GM21447 (cell line): ENCODE measurements at regions not wholly inside any gene's neighbourhood (a gene's known extent, or its start where the extent isn't known, plus 50 kb on each side); places are given as distances from the start of the nearest gene placed in this dataset.
"Not testable (repeated sequence)": the region's sequence is repeated elsewhere in the genome, so short reads cannot be mapped to it uniquely, and the experiment has no call there.

Experiments
- ATAC-seq: cut with Tn5 transposase; IDR thresholded peaks from one replicate; pipeline ENCODE4 v1.9.1; 2021; ENCODE audit not compliant: unreplicated experiment

DNA sequence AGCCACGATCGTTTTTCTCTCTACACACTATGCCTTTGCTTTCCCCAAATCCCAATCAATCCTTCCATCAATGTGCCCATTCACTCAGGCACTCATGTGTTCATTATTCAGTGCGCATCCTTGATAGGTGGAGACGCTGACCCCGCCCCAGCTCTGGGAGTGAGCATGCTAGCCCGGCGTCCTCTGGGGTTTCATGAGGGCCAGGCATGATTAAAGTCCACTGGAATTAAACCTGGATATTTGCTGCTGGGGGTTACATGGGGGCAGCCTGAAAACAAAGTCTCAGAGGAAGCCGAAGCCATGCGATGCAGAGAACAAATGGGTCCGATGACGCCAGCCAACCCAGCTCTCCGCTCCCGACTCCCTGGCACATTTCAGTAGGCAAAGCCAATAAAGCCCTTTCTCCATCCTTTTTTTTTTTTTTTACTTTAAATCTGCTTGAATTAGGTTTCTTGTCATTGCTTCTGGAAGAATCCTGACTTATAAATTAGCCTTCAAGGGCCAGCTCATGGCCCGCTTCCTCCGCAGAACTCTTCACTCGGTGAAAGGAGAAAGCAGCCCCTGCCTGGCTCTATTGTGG, 316.4 kb upstream of the ID2 start:
- no peak for ATAC-seq

DNA sequence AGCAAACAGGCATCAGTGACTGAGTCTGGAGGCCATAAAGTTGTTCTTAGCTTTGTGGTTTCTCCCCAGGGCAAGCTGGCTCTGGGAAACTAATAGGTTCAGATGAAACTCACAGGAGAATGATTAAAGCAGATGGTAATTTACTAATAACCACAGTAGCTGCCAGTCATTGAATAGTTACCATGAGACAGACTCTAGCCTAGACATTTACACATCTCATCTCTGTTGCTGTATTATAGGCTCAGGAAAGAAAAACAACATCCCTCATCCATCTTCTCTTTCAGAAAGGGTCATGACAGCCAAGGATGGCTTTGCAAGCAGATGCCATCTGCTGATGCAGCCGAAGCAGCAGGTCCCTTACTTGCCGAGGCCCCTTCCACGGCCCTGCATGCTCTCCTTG, 314.0 kb upstream of the ID2 start:
- no peak for ATAC-seq

DNA sequence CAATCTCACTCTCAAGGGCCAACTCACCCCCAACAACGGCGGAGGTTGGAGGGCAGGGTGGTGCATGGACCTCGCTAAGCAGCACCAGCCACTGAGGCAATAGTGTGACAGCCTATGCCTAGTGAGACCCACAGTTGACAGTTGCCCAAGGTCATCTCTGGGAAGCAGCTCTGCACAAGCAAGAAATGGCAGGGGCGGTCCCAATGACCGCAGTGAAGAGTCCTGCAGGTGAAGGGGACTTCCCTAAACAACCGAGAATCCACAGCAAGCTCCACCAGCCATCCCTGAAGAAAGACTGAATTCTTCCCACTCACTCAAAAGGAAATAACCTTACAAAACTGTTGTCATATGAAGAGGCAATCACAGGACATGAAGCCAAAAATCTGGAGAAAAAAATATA, 313.4 kb upstream of the ID2 start:
- ATAC-seq: peak; percentile 84

DNA sequence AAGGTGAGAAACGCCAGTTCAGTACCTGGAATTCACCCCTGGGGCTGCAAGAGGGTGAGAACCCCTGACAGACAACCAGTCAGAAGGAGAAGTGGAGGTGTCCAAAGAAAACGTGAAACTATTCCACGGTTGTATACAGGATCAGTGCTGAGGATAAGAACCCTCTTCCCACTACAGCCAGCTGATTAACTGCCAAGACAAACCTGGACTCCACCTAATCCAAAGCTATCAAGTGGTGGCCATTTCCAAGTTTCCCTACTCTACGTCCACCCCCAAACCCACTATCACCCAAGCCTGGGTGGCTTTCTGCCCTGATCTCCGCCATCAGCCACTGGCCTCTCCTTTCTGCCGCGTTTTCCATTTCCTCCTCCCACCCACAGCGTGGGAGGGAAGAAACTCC, 312.3 kb upstream of the ID2 start:
- ATAC-seq: no peak

DNA sequence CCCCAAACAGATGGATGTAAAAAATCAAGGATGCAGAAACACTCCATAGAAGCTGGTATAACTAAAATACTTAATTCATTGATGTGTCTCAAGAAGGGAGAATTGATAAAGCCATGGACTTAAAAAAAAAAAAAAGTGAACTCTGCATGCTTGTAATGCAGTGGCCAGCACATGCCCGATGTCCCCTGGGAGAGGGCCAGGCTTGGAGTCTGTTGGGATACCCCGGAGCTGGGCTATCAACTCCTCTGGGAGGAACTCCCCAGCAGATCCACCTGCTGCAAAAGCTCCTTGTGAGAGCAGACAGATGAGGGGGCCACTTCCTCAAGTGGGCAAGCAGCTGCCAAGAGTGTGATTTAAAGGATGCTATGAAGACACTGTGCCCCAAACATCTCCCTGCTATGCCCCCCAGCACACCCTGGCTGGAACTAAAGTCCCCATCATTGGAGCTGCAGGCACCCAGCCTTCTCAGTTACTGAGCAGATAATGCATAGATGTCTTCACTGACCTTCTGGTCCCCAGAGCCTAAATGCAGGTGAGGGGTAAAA, 311.5 kb upstream of the ID2 start:
- ATAC-seq: no peak

DNA sequence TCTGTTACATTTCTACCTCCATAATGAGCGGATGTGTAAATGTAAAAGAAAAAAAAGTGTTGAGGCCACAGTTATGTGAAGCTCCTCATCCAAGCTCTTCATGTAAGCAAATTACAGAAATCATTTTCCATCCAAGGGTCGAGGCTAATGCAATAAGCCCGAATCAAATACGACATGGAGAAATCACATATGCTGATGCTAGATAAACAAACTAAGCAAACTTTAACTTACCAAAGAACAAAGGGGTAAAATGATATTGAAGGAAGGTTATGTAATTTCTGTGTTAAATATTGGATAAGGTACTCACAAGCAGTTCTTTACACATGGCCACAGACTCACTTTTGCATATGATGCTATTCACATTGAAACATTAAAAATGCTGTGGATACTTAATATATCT, 310.2 kb upstream of the ID2 start:
- no peak for ATAC-seq

DNA sequence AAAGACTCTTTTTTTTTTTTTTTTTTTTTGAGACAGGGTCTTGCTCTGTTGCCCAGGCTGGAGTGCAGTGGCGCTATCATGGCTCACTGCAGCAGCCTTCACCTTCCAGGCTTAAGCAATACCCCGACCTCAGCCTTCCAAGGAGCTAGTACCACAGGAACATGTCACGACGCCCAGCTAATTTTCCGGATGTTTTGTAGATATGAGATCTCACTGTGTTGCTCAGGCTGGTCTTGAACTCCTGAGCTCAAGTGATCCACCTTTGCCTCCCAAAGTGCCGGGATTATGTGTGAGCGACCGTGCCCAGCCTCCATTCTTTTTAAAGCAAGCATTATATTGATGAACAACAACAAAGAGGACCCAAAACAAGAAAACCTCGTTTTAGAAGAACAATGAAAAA, 307.1 kb upstream of the ID2 start:
- no peak for ATAC-seq

DNA sequence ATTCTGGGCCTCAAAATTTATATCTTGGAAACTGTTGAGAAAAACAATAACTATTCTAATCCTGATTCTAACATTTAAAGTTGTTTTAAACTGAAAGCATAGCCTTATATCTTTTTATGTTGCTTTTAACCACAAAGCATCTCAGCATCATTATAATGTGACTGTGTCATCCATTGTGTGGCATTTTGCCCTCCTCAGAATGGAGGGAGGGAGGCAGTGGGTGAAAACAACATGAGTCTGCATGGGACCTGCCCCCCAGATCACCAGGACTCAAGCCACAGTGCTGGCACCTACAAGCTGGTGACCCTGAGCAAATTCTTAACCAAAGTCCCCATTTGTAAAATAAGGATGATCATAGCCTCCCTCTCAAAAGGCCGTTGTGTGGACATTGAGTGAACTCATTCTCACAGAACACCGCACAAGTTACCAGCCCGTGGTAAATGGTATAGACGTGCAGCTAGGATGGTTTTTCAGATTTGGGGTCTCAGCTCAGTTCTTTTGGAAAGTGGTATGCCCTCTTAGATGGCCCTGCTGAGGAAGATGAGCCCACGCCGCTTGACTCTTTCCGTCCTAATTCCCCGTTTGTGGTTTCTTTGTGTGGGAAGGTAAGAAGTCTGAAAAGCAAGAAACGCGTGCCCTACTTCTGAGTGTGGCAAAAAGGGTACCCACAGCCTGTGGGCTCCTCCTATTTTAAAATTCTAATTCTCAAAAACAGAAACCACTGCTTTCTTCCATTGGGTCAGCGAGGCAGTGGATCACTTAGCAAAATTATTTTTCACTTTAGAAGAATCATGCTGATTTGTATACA, 305.0 kb upstream of the ID2 start:
- no peak for ATAC-seq

DNA sequence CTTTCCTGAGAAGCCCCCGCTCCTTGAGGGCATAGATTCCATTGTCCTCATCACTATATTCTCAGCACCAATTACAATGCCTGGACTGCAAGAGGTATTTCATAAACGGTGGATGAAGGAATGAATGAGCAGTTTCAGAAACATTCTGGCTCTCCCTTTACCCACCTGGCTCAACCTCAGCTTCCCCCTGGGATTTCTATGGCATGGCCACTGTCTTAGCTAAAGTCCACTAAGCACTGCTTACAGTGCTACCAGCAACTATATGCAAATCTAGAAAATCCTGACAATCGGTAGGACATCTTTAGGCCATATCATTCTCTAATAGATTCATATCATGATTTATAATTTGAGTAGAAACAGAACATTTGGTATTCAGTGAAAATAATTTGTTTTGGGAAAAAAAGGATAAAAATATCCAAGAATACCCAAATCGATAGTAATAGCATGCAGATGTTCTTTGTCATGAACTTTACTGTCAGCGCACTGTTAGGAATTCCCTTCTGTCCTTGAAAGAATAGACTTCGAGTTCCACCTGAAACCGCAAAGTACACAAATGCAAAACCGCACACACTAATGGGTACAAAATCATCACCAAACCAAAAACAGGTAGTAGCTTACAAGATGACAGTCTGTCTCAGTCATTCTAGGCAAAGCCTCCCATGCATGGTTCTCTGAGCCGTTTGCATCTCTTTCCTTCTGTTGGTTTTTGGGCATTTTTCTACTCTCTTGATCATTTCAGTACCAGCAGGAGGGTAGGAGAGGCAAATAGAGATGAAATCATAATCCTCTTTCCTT, 303.6 kb upstream of the ID2 start:
- peak; percentile 74 for ATAC-seq

DNA sequence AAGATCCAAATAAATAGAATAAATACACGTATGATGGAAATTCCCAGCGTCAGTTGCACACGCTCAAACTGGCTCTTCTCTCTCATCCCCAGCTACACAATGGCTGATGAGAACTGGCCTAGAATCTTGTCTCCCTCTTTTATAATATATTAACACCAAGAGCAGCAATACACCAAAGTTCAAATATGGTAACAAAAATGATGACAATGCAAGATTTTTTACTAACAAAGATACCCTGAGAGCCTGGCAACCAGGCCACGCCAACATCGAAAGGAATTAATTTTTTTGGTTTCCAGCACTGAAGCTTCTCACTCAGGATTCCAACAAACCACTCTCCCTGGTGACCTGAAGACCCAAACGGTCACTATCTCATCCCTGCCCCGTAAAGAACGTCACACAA, 302.7 kb upstream of the ID2 start:
- no peak for ATAC-seq

DNA sequence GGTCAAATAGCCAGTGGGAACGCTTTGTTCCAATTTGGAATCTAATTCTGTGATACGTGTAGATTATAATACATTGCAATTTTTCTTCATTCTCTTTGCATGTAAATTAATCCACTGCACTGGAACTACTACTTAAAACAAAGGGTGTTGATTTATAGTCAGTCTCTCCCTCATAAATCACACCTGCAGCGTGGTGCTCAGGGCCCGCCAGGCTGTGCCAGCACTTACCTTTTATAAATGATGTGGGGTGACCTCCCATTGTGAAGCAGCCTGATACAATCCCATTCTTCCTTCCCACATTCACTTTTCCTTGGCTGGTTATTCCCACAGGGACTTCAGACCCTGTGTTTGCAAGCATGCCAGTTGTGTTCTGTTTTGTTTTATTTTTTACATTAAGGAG, 302.3 kb upstream of the ID2 start:
- ATAC-seq: no peak

DNA sequence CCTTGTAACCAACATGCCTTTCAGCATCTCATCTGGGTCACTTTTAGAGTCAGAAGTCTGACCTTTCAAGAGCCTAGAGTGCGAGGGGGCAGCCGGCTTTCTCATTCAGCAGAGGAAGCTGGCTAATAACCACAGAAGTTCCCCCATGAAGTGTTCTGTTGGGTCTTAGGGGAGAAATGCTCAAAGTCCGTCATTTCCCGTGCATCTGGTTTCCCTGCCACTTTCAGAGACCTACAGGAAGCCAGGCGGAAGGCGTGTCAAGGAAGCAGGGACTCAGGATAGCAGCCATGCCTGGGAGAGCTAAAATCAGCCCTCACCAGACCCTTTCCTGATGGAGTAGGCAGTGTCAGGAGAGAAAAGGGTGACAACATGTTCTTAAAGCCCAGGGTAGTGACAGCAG, 301.8 kb upstream of the ID2 start:
- ATAC-seq: no peak

DNA sequence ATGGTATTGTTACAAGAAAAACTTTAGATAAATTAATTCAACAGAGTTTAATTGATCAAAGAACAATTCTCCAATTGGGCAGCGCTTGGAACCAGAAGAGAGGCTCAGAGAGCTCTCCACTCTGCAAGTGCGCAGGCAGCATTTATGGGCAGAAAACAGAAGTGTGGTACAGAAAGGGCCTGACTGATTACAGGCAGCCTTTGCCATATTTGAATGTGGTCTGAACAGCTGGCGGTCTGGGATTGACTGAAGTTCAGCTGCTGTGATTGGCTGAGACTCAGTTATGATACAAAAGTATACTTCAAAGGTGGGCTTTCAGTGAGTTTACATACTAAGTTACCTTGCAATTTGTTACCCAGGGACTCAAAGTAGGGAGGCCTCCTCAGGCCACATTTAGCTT, 301.3 kb upstream of the ID2 start:
- ATAC-seq: peak; percentile 57

DNA sequence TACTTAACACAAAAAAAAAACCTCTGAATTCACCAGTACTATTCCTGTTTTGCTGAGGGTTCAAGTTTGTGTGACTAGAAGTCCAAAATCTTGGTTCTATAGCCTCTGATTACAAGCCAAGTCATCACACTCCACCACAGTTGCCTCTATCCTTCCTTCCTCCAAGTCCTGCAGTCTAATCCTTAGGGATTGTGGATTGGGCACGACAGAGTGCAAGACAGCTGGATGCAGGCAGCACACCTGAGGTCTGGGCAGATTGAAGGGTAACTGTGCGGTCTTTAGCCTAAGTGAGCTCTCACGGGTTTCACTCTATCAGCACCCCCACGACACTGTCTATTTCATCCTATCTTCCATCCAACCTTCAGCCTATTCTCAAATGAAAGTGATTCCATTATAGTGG, 299.4 kb upstream of the ID2 start:
- no peak for ATAC-seq

DNA sequence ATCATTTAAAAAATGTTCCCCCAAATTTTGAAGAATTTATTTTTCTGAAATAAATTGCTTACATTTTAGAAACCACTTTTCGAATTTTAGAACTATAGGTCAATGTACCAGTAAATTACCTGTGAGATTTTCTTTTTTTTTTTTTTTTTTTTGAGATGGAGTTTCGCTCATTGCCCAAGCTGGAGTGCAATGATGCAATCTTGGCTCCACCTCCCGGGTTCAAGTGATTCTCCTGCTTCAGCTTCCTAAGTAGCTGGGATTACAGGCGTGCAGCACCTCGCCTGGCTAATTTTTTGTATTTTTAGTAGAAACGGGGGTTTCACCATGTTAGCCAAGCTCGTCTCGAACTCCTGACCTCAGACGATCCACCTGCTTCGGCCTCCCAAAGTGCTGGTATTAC, 295.1 kb upstream of the ID2 start:
- ATAC-seq: not testable (repeated sequence)

DNA sequence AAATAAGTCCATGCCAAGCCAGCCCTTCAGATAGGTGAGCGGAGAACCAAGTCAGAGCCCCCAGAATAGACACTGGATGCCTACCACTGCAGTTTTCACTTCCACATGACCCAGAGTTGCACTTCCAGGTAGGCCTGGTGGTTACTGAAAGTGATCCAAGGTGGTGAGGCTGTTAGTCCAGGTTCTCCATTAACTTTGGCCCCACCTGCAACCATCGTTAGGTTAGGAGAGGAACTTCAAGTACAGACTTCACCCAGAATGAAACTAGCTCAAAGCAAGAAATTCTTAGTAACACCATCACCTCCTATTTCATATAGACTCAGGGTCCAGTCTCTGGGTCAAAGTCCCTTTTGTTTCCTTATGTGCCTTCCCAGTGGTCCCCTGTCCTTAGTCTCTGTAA, 293.1 kb upstream of the ID2 start:
- peak; percentile 68 for ATAC-seq

DNA sequence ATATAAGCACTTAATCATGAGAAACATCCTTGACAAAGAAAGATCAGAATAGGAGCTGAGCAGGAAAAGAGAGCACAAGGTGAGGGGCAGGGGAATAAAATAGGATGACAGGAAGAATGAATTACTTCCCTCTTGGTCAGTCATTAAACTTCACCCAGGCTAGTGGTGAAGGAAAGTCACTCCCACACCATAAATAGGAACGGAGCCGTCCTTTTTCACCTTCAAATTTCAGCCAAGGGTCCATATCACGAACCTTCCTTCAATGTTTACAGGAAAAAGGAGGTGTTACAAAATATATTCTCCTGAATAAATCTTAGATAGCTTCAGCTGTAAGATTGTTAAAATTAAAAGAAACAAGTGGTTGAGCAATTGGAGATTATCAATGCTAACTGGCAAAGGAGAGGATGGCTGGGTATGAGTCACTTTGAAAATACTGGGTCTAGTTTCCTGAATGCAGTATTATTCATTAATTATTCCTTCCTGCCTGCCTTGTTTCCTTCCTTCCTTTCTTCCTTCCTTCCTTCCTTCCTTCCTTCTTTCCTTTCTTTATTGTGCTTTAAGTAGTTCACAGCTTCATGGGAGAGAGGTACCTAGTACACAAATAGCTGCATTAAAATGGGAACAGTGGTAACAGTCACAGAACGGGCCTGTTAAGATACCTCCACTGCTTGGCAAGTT, 292.3 kb upstream of the ID2 start:
- ATAC-seq: no peak

DNA sequence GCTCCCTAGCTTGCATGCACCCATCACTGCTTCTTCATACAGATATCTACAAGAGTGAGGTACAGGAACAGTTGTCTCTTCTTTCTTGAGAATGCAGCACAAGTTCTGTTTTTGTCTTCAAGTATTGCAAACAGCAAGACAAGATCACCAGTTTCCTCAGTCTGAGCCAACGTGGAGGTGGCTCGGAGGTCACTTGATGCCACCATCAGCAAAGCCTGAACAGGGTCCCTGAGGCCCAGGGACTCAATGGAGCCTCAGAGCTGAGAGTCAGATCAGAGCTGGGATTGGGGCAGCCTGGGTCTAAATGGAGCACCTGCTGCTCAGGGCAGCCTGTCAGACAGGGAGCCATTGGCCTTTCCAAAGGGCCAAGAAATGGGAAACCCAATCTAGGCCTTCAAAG, 290.7 kb upstream of the ID2 start:
- ATAC-seq: no peak

DNA sequence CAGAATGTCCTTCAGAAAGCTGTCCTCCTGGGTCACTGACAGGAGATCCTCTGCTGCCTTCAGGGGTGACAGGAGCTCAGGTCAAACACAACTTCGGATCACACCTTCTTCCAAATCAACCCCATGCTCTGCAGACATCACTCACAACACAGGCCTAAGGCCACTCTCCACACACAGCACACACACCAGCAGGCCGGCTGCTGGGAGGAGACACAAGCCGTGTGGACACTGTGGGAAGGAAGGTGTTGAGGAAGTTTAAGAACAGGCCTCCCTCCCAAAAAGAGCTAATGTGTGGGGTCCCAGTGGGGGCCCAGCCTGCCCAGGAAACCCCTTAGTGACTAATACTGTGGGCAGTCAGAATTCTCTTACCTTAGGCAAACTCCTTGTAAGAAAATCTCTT, 290.3 kb upstream of the ID2 start:
- ATAC-seq: no peak

DNA sequence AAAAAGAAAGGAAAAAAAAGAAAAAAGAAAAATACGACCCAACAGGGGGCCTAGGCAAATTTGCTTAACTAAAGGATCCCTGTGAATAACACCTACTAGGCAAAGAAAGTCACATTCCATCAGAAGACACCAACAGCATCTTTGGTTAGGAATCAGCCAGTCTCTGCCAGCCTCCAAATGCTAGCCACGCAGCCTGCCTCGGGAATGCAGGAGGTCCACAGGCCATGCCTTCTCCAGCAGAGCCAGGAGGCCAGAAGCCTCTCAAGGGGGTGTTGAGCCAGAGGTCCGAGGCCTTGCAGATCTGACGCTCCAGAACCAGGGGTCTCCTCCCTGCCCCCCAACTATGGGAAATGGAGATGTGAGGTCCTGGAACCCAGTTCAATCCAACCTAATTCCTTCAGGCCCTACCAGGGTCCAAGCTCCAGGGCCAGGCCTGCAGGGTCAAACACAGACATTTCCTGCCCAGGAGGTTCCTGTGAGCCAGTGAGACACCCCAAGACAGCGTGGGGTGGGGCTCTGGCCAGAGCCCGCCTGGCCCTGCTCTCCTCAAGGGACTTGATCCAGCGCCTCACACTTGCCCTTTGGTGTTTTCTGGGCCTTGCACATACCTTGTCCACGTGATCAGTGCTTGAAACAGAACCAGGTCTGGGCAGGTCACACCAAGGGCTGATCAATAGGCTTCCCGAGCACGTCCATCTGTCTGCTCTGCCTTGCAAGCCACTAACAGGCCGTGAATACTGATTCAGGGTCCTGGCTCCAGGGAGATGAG, 289.6 kb upstream of the ID2 start:
- ATAC-seq: no peak

DNA sequence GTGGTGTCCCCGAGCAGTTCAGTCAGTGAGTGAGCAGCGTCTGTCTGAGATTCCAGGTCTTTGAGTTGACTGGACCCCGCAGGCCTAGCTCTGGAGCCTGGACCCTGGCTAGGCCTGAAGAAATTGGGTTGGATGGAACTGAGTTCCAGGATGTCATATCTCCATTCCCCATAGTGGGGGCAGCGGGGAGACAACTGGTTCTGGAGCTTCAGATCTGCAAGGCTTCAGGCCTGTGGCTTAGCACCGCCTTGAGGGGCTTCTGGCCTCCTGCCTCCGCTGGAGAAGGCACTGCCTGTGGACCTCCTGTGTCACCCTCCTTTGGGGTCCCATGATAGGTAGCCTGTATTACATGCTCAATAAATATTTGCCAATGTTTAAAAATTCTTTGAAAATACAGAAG, 288.4 kb upstream of the ID2 start:
- ATAC-seq: no peak
